K562 (cell line): ENCODE measurements at regions not wholly inside any gene's neighbourhood (a gene's known extent, or its start where the extent isn't known, plus 50 kb on each side); places are given as distances from the start of the nearest gene placed in this dataset.

Source experiments
- ATAC-seq: fragments of 200-7000 bp; cut with Tn5 transposase; 3 replicates; pipeline ENCODE4 v1.9.1; 2020; ENCODE audit warnings: moderate library complexity
- BruUV-seq: library from RNA; stranded (reverse); fragments of 400-500 nt; replicated peaks from 2 replicates; lab custom pipeline; 2021; lab: Mats Ljungman, UMichigan
- CTCF ChIA-PET: fragments of 300-600 bp; formaldehyde crosslinking; extraction: SDS; loops from one replicate; lab custom pipeline; 2021; ENCODE audit warnings: low intra/inter-chr PET ratio; lab: Yijun Ruan, JAX
- POLR2A ChIA-PET: fragments of 300-600, 350-650 bp; sonication (Branson Sonifier 250); formaldehyde crosslinking; extraction: SDS; loops from one replicate; lab custom pipeline; 2021; ENCODE audit warnings: antibody characterized with exemption, inconsistent platforms; lab: Yijun Ruan, JAX
- DNase-seq, 4 experiments: peaks; one replicate each; pipeline versions ENCODE4 v3.0.0 to v3.0.0-alpha.2; 2011 to 2018; ENCODE audit warnings: low spot score in 3 of 4, mixed read lengths in 3 of 4; ENCODE audit errors: extremely low read depth in 1 of 4
- FAIRE-seq: peaks from 2 replicates; lab custom pipeline; 2011; peaks lifted over from hg19 to GRCh38; lab: Jason Lieb, UNC
- H2AFZ ChIP-seq: 2 replicates; pipeline ENCODE4 v1.6.0; 2011; ENCODE audit warnings: low read depth, low read length, control low read depth, inconsistent platforms
- H3K27ac ChIP-seq: fragments of 200-600 bp; 3 replicates; pipeline ENCODE4 v1.8.0; 2011; ENCODE audit warnings: low read depth, mild to moderate bottlenecking, control low read depth, inconsistent platforms, low read length, moderate library complexity, mixed read lengths; ENCODE audit errors: extremely low read depth
- H3K27me3 ChIP-seq, 2 experiments: fragments of 300-600 bp in 1 of 2; 2 replicates in 1 of 2; 3 replicates in 1 of 2; pipeline versions ENCODE4 v1.6.0 to v1.8.0; 2011; ENCODE audit warnings: inconsistent platforms in 2 of 2, low read length in 2 of 2, mild to moderate bottlenecking in 1 of 2, mixed read lengths in 1 of 2, moderate library complexity in 1 of 2; ENCODE audit not compliant: control insufficient read depth in 2 of 2, insufficient read depth in 2 of 2
- H3K36me3 ChIP-seq: fragments of 300-600 bp; 3 replicates; pipeline ENCODE4 v1.8.0; 2011; ENCODE audit warnings: mild to moderate bottlenecking, low read length, inconsistent platforms; ENCODE audit not compliant: control insufficient read depth, insufficient read depth
- H3K4me1 ChIP-seq, 2 experiments: fragments of 200-600 bp in 1 of 2; replicated peaks in 1 of 2; 2 replicates in 1 of 2; 3 replicates in 1 of 2; pipeline versions ENCODE4 v1.5.1 to v1.8.0; 2011; ENCODE audit warnings: inconsistent platforms in 2 of 2, low read length in 2 of 2, mild to moderate bottlenecking in 1 of 2, mixed read lengths in 1 of 2, moderate library complexity in 1 of 2; ENCODE audit not compliant: control insufficient read depth in 2 of 2, insufficient read depth in 2 of 2
- H3K4me2 ChIP-seq: 2 replicates; pipeline ENCODE4 v1.6.1; 2011; ENCODE audit warnings: low read length, control low read depth, inconsistent platforms, mixed read lengths; ENCODE audit not compliant: insufficient read depth
- H3K4me3 ChIP-seq: fragments of 200-600 bp; sonication (generic), shearing (Covaris generic); 2 replicates; pipeline ENCODE4 v1.5.1; 2016; ENCODE audit warnings: control low read depth, inconsistent platforms
- H3K79me2 ChIP-seq: fragments of 200-600 bp; 3 replicates; pipeline ENCODE4 v1.8.0; 2011; ENCODE audit warnings: low read length, inconsistent platforms; ENCODE audit not compliant: control insufficient read depth, insufficient read depth
- H3K9ac ChIP-seq, 2 experiments: 2 replicates each; pipeline versions ENCODE4 v1.6.0 to v1.6.1; 2011; ENCODE audit warnings: low read depth in 2 of 2, low read length in 2 of 2, control low read depth in 1 of 2, inconsistent platforms in 1 of 2, mild to moderate bottlenecking in 1 of 2, mixed read lengths in 1 of 2; ENCODE audit not compliant: insufficient read depth in 1 of 2
- H3K9me1 ChIP-seq: one replicate; pipeline ENCODE4 v1.6.0; 2011; ENCODE audit warnings: inconsistent platforms, mild to moderate bottlenecking, low read length, moderate library complexity; ENCODE audit not compliant: control insufficient read depth, insufficient read depth
- H3K9me3 ChIP-seq: replicated peaks from 2 replicates; pipeline ENCODE4 v1.5.1; 2011; ENCODE audit warnings: low read depth, low read length, inconsistent platforms; ENCODE audit not compliant: control insufficient read depth, insufficient read depth
- H4K20me1 ChIP-seq: replicated peaks from 2 replicates; pipeline ENCODE4 v1.6.1; 2011; ENCODE audit warnings: low read length, inconsistent platforms, mixed read lengths; ENCODE audit not compliant: control insufficient read depth, insufficient read depth
- ELF2 ChIP-seq: fragments of 250-450 bp; sonication (Bioruptor Pico); IDR thresholded peaks from 2 replicates; pipeline ENCODE4 v1.5.0; 2021; ENCODE audit warnings: mild to moderate bottlenecking
- PCBP1 ChIP-seq: fragments of 200-400 bp; formaldehyde crosslinking; IDR thresholded peaks from 2 replicates; pipeline ENCODE4 v1.6.1; 2018; ENCODE audit warnings: mild to moderate bottlenecking, low read depth, low read length; ENCODE audit not compliant: poor library complexity, severe bottlenecking
- PTRF ChIP-seq: fragments of 450-650 bp; IDR thresholded peaks from 2 replicates; pipeline ENCODE4 v1.6.1; 2016; ENCODE audit warnings: mild to moderate bottlenecking, missing genetic modification characterization, missing compliant biosample characterization
- SIX5 ChIP-seq, 2 experiments: IDR thresholded peaks; 2 replicates each; pipeline ENCODE4 v1.6.1; 2011; ENCODE audit warnings: low read length in 2 of 2, borderline replicate concordance in 1 of 2, low read depth in 1 of 2, mild to moderate bottlenecking in 1 of 2, moderate library complexity in 1 of 2; ENCODE audit not compliant: insufficient read depth in 1 of 2
- TBP ChIP-seq: optimal IDR thresholded peaks from 2 replicates; pipeline ENCODE3; 2011; ENCODE audit warnings: low read depth, low read length, improper control_type of control experiment
- ZNF24 ChIP-seq: fragments of 450-650 bp; IDR thresholded peaks from 2 replicates; pipeline ENCODE4 v1.6.1; 2016
- ZNF507 ChIP-seq: conservative IDR thresholded peaks from 2 replicates; pipeline ENCODE4 v1.6.1; 2017; ENCODE audit warnings: missing genetic modification characterization, missing compliant biosample characterization
- WGBS: fragments of 100-300 bp; shearing (Covaris generic); methylation state at CpG from one replicate; pipeline ENCODE4 v1.1.6; 2016; ENCODE audit warnings: low coverage, mixed read lengths; ENCODE audit not compliant: insufficient coverage; ENCODE audit errors: missing lambda C conversion rate; 5-methylcytosine and 5-hydroxymethylcytosine counted together
- in situ Hi-C: fragments of 300-500 bp; cut with MboI; formaldehyde crosslinking; loops from 4 replicates; pipeline ENCODE4 v1.15.0; 2018; ENCODE audit warnings: inconsistent platforms, mixed read lengths
- intact Hi-C: fragments of 100-400 bp; cut with micrococcal nuclease; formaldehyde crosslinking; loops from 2 replicates; pipeline ENCODE4 v1.14.2; 2022
- TF ChIP-seq, protein P1 (sequence below): fragments of 250-450 bp; sonication (Bioruptor Pico); IDR thresholded peaks from 2 replicates; pipeline ENCODE4 v1.4.0; 2020; ENCODE audit warnings: mild to moderate bottlenecking
- TF ChIP-seq, protein P2 (sequence below), 2 experiments: fragments of 450-650 bp in 1 of 2; sonication (generic) in 1 of 2; formaldehyde crosslinking; conservative IDR thresholded peaks; 2 replicates each; pipeline versions ENCODE4 v1.4.0 to v1.8.1; 2020 to 2022; ENCODE audit warnings: mild to moderate bottlenecking in 1 of 2, missing genetic modification reagents in 1 of 2

DNA sequence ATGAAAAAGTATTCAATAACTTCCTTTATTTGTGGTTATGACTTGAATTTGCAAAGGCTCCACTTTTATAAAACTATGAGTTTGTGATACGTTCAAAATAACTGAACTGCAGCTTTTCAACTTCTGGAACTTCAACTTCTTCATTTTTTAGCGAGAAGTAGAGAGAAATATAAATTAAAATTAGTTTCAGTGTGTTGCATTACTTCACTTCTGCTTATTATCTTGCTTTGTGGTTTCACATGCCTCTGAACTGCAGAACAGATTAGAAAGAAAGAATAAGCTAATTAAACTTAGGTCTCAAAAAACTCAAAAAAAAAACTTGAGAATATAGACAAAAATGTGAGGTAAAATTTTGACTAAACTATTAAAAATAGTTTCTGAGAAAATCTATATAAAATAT is 1073.4 kb downstream of the PCDH17 start:
- ATAC-seq, result no peak
- intact Hi-C loops, result no loop called here
- H3K27me3 ChIP-seq, result no peaks in the 10 kb centered on the region
- H3K4me3 ChIP-seq, result no peak overlapping the region
- H3K27ac ChIP-seq, result no peak overlapping the region
- POLR2A ChIA-PET, result no interaction called here
- in situ Hi-C loops, result no loop called here
- FAIRE-seq, result no peak
- no TSS peak for BruUV-seq
- H3K9me1 ChIP-seq, result no peaks in the 10 kb centered on the region
- no peaks in the 10 kb centered on the region for H3K79me2 ChIP-seq
- no peak for DNase-seq
- no peaks in the 10 kb centered on the region for H4K20me1 ChIP-seq
- no peak overlapping the region for H2AFZ ChIP-seq
- H3K9me3 ChIP-seq, result no peaks in the 10 kb centered on the region
- CTCF ChIA-PET, result no interaction called here
- no peaks in the 10 kb centered on the region for H3K36me3 ChIP-seq
- TF ChIP-seq SIX5 (IDR thresholded peaks at IDR 0.05; ENCODE audit: borderline replicate concordance in 1 of 2, insufficient read depth in 1 of 2, low read depth in 1 of 2, low read length in 2 of 2) (no peak), ZNF24 (no peak)
- 0% methylated on average over 2 of the region's 2 CpGs for WGBS
- H3K9ac ChIP-seq, result no peak overlapping the region
- no peak overlapping the region for H3K4me2 ChIP-seq
- H3K4me1 ChIP-seq, result no peaks in the 10 kb centered on the region

DNA sequence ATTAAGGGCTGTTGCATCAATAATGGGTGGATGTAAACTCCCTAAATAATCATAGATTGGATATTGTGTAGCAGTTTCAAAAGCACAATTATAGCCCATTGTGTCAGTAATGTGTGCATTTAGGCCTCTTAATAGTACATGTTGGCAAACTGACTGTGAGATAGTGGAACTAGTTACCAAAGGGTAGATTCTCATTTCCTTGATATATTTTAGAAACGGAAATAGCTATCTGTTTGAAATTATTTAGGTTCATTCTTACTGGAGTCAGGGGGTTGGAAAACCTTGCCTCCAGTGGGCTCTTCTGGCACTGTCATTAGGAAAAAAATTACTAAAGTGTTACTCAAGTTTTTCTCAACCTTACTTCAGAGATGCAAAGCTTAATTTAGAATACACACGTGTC is 1074.9 kb downstream of the PCDH17 start:
- POLR2A ChIA-PET, result no interaction called here
- Histone ChIP-seq H4K20me1 (no peaks in the 10 kb centered on the region), H3K36me3 (no peaks in the 10 kb centered on the region), H3K4me3 (no peak overlapping the region), H2AFZ (no peak overlapping the region), H3K9me1 (no peaks in the 10 kb centered on the region), H3K9ac (no peak overlapping the region), H3K27me3 (no peaks in the 10 kb centered on the region), H3K9me3 (no peaks in the 10 kb centered on the region), H3K4me1 (no peaks in the 10 kb centered on the region), H3K27ac (no peak overlapping the region), H3K4me2 (no peak overlapping the region), H3K79me2 (no peaks in the 10 kb centered on the region)
- intact Hi-C loops, result no loop called here
- in situ Hi-C loops, result no loop called here
- DNase-seq (no peak), FAIRE-seq (no peak), ATAC-seq (no peak)
- TF ChIP-seq PCBP1 (no peak), ZNF507 (tag) (no peak), ELF2 (CRISPR knock-in tag) (no peak), PTRF (tag) (no peak), TBP (no peak)
- TF ChIP-seq, protein P1, sequence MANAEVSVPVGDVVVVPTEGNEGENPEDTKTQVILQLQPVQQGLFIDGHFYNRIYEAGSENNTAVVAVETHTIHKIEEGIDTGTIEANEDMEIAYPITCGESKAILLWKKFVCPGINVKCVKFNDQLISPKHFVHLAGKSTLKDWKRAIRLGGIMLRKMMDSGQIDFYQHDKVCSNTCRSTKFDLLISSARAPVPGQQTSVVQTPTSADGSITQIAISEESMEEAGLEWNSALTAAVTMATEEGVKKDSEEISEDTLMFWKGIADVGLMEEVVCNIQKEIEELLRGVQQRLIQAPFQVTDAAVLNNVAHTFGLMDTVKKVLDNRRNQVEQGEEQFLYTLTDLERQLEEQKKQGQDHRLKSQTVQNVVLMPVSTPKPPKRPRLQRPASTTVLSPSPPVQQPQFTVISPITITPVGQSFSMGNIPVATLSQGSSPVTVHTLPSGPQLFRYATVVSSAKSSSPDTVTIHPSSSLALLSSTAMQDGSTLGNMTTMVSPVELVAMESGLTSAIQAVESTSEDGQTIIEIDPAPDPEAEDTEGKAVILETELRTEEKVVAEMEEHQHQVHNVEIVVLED, result no peak
- TF ChIP-seq, protein P2, sequence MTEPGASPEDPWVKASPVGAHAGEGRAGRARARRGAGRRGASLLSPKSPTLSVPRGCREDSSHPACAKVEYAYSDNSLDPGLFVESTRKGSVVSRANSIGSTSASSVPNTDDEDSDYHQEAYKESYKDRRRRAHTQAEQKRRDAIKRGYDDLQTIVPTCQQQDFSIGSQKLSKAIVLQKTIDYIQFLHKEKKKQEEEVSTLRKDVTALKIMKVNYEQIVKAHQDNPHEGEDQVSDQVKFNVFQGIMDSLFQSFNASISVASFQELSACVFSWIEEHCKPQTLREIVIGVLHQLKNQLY (CRISPR knock-in tag; conservative IDR thresholded peaks at IDR 0.05), result no peak
- CTCF ChIA-PET, result no interaction called here
- WGBS, result 0% methylated on average over 2 of the region's 2 CpGs
- no TSS peak for BruUV-seq
